Lung (tissue), 11 donors: ENCODE measurements at regions not wholly inside any gene's neighbourhood (a gene's known extent, or its start where the extent isn't known, plus 50 kb on each side); places are given as distances from the start of the nearest gene placed in this dataset.

Source experiments
- ATAC-seq: fragments of 200-7000 bp; cut with Tn5 transposase; one replicate; pipeline ENCODE4 v1.9.1; 2020; ENCODE audit warnings: moderate number of reproducible peaks; ENCODE audit not compliant: insufficient read depth, low FRiP score
- DNase-seq, 3 donors: peaks; one replicate each; pipeline ENCODE4 v3.0.0-alpha.2; 2013 to 2017
- H3K27ac ChIP-seq, 2 donors: one replicate each; pipeline ENCODE4 v1.5.1; 2013; ENCODE audit warnings: mild to moderate bottlenecking in 2 of 2, moderate library complexity in 2 of 2, control low read depth in 1 of 2, inconsistent platforms in 1 of 2, low read depth in 1 of 2, low read length in 1 of 2
- H3K27me3 ChIP-seq, 3 donors: one replicate each; pipeline ENCODE4 v1.5.1; 2013; ENCODE audit warnings: low read length in 2 of 3; ENCODE audit not compliant: control insufficient read depth in 3 of 3, insufficient read depth in 3 of 3
- H3K36me3 ChIP-seq, 4 donors: one replicate each; pipeline ENCODE4 v1.5.1; 2013; ENCODE audit warnings: low read length in 4 of 4, mild to moderate bottlenecking in 1 of 4, moderate library complexity in 1 of 4; ENCODE audit not compliant: control insufficient read depth in 4 of 4, insufficient read depth in 4 of 4
- H3K4me1 ChIP-seq, 5 donors: one replicate each; pipeline ENCODE4 v1.5.1; 2013; ENCODE audit warnings: low read length in 5 of 5, mild to moderate bottlenecking in 2 of 5, moderate library complexity in 1 of 5; ENCODE audit not compliant: control insufficient read depth in 5 of 5, insufficient read depth in 5 of 5
- H3K4me3 ChIP-seq: one replicate; pipeline ENCODE4 v1.5.1; 2013; ENCODE audit warnings: mild to moderate bottlenecking, control low read depth, moderate library complexity
- H3K9ac ChIP-seq, 2 donors: one replicate each; pipeline ENCODE4 v1.5.1; 2013; ENCODE audit warnings: low read length in 2 of 2, control low read depth in 1 of 2; ENCODE audit not compliant: insufficient read depth in 1 of 2
- H3K9me3 ChIP-seq, 4 donors: one replicate each; pipeline ENCODE4 v1.5.1; 2013; ENCODE audit warnings: low read length in 3 of 4, mild to moderate bottlenecking in 1 of 4, moderate library complexity in 1 of 4; ENCODE audit not compliant: control insufficient read depth in 4 of 4, insufficient read depth in 3 of 4
- WGBS, 2 donors: extraction: QIAGEN DNeasy Blood & Tissue Kit; methylation state at CpG; one replicate each; pipeline ENCODE4 v1.1.7; 2013; 5-methylcytosine and 5-hydroxymethylcytosine counted together
- TF ChIP-seq, protein P1 (sequence below): IDR thresholded peaks from 2 replicates; pipeline ENCODE4 v1.5.1; 2012; ENCODE audit warnings: mild to moderate bottlenecking; ENCODE audit errors: control extremely low read depth, extremely low read depth
- donor health status: control.
- donor health status: control.
- donor health status: Bipolar disorder and iron deficiency.
- donor health status: healthy.
- donor health status: DM: yes; HTN: yes; CAD: no.

DNA sequence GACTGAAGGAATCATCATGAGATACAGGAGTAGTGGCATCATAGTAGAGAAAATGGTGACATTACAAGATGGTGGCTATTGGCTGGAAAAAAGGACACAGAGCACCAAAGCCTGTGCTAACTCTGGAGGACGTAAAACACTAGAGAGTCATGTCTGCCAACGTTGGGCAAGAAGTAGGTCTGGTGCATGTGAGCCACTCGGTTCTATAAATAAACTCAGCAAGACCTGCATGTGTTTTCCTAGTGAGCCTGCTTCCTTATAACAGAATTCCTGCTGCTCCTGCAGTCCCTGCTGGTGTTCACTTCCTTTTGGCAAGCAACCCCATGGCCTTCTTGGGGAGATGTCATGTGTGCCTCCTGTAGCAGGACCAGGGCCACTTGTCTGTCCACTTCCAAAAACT, 325.2 kb downstream of the OSR1 start:
- Histone ChIP-seq H3K27ac (no peak overlapping the region), H3K27me3 (no peaks in the 10 kb centered on the region), H3K9me3 (no peaks in the 10 kb centered on the region), H3K4me3 (no peak overlapping the region), H3K9ac (no peak overlapping the region), H3K4me1 (peaks cover 0 to 25% (median 5%) of the 10 kb centered on the region in 5 donors), H3K36me3 (no peaks in the 10 kb centered on the region)
- TF ChIP-seq, protein P1, sequence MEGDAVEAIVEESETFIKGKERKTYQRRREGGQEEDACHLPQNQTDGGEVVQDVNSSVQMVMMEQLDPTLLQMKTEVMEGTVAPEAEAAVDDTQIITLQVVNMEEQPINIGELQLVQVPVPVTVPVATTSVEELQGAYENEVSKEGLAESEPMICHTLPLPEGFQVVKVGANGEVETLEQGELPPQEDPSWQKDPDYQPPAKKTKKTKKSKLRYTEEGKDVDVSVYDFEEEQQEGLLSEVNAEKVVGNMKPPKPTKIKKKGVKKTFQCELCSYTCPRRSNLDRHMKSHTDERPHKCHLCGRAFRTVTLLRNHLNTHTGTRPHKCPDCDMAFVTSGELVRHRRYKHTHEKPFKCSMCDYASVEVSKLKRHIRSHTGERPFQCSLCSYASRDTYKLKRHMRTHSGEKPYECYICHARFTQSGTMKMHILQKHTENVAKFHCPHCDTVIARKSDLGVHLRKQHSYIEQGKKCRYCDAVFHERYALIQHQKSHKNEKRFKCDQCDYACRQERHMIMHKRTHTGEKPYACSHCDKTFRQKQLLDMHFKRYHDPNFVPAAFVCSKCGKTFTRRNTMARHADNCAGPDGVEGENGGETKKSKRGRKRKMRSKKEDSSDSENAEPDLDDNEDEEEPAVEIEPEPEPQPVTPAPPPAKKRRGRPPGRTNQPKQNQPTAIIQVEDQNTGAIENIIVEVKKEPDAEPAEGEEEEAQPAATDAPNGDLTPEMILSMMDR = no peak
- DNase-seq = no peak
- WGBS, 2 donors = 51 to 68% methylated on average over 3 of the region's 3 CpGs
- no peak for ATAC-seq

DNA sequence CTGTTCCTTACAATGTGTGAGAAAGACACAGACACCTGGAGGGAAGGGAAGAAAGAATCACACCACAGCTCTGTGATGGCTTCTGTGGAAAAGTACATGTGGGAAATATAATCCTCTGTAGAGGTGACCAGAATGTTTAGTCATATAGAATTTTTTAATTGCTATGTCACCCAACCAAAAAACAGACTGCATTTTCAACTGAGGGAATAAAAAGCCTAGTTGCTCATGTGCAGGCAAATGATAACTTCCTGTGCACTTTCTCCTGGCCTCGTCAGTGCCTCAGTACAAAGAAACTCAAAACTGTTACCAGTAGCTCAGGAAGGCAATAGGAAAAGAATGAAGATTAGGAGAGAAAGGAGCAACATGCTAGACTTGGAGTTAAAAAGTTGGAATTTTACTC, 326.8 kb downstream of the OSR1 start:
- no peak overlapping the region for H3K4me3 ChIP-seq
- WGBS, 2 donors = 69 to 78% methylated on average over 1 of the region's 1 CpG
- no peak overlapping the region for H3K27ac ChIP-seq
- TF ChIP-seq, protein P1 = no peak
- DNase-seq = no peak
- H3K9ac ChIP-seq = no peak overlapping the region
- H3K9me3 ChIP-seq = no peaks in the 10 kb centered on the region
- no peaks in the 10 kb centered on the region for H3K27me3 ChIP-seq
- H3K36me3 ChIP-seq = no peaks in the 10 kb centered on the region
- H3K4me1 ChIP-seq = peaks cover 0 to 16% (median 5%) of the 10 kb centered on the region in 5 donors
- no peak for ATAC-seq

DNA sequence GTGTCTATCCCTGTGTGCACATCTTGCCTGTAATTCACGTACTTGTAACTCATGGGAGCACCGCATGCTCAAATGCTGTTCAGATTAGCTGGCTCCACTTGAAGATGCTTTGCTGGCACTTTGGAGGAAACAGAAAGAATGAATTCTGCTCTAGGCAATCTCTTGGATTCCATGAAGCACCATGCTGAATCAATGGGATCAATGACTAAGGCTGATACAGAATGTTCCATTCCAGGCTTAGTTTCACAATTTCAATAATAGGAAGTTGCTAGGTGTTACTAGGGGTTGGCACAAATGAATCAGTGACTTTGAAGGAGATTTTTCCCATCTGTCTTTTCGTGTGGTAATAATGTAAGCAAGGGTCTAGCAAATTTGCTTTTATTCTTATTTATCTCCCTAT, 328.8 kb downstream of the OSR1 start:
- no peaks in the 10 kb centered on the region for H3K27me3 ChIP-seq
- H3K9ac ChIP-seq = no peak overlapping the region
- TF ChIP-seq, protein P1 = no peak
- no peaks in the 10 kb centered on the region for H3K9me3 ChIP-seq
- H3K4me3 ChIP-seq = no peak overlapping the region
- peaks cover 0 to 3% (median 0%) of the 10 kb centered on the region in 5 donors for H3K4me1 ChIP-seq
- DNase-seq (no peak), ATAC-seq (no peak)
- H3K27ac ChIP-seq = no peak overlapping the region
- no peaks in the 10 kb centered on the region for H3K36me3 ChIP-seq
- 88 to 89% methylated on average over 3 of the region's 3 CpGs for WGBS, 2 donors

DNA sequence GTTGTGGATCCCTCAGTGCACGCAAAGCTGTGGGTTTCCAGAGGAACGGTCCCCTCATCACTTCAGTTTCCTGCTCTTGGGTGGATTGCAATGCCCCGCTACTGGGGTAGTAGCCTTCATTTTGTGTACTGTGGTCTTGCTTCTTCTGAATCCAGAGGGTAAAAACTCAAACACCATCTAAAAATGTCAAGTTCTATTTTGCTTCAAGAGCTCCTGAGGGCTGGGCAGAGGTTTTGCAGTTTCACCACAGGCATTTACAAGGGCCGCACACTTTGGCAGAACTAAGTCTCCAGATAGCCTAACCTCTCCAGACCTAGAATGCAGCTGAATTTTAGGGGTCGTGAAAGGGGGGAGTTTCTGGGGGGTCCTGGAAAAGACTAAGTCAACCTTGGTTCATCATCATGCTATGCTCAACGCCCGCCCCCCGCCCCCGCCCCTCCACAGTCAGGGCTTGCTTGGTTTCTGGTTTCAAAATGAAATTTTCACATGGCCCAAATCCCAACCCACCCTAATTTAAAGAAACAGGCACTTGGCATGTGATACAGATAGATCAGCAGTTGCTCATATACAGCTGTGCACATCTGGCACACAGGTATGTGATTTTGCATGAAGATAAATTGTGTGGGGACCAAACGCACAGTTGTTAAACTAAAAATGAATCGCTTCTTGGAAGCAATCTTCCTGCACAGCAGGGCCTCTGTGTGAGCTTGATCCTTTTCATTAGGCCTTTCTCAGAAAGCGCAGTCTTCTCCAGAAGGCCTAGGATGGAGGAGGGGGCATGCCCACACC, 329.6 kb downstream of the OSR1 start:
- 87 to 91% methylated on average over 12 of the region's 12 CpGs for WGBS, 2 donors
- TF ChIP-seq, protein P1 = no peak
- Histone ChIP-seq H3K4me3 (no peak overlapping the region), H3K9ac (no peak overlapping the region), H3K27me3 (no peaks in the 10 kb centered on the region), H3K36me3 (no peaks in the 10 kb centered on the region), H3K4me1 (peaks cover 0 to 3% (median 0%) of the 10 kb centered on the region in 5 donors), H3K27ac (no peak overlapping the region), H3K9me3 (no peaks in the 10 kb centered on the region)
- ATAC-seq (no peak), DNase-seq (no peak)
